GM12878 (cell line): ENCODE measurements at regions not wholly inside any gene's neighbourhood (a gene's known extent, or its start where the extent isn't known, plus 50 kb on each side); places are given as distances from the start of the nearest gene placed in this dataset.

Experiments
- ATAC-seq: fragments of 200-7000 bp; cut with Tn5 transposase; 3 replicates; pipeline ENCODE4 v1.9.1; 2020; ENCODE audit warnings: mild to moderate bottlenecking, moderate library complexity
- BruUV-seq: library from RNA; stranded (reverse); fragments of 400-500 nt; replicated peaks from 2 replicates; lab custom pipeline; 2021; lab: Mats Ljungman, UMichigan
- CTCF ChIA-PET: fragments of 300-600 bp; sonication (Branson Sonifier 250); formaldehyde crosslinking; extraction: SDS; loops from one replicate; lab custom pipeline; 2021; ENCODE audit warnings: inconsistent platforms; lab: Yijun Ruan, JAX
- POLR2A ChIA-PET: fragments of 350-600 bp; formaldehyde crosslinking; extraction: SDS; loops from one replicate; lab custom pipeline; 2021; ENCODE audit warnings: inconsistent platforms; lab: Charles Lee
- RAD21 ChIA-PET: fragments of 300-600 bp; sonication (Branson Sonifier 250); formaldehyde crosslinking; loops from one replicate; lab custom pipeline; 2023; ENCODE audit warnings: antibody characterized with exemption; ENCODE audit not compliant: unreplicated experiment; lab: Charles Lee
- SMC1A ChIA-PET: fragments of 300-600 bp; sonication (Branson Sonifier 250); formaldehyde crosslinking; loops from one replicate; lab custom pipeline; 2023; ENCODE audit not compliant: unreplicated experiment, uncharacterized antibody; lab: Charles Lee
- DNase-seq: peaks from one replicate; pipeline ENCODE4 v3.0.0-alpha.2; 2011; ENCODE audit warnings: low read depth, low spot score
- FAIRE-seq: peaks from 3 replicates; lab custom pipeline; 2011; peaks lifted over from hg19 to GRCh38; lab: Jason Lieb, UNC
- H2AFZ ChIP-seq: 2 replicates; pipeline ENCODE4 v1.6.0; 2011; ENCODE audit warnings: low read depth, low read length, control low read depth; ENCODE audit not compliant: control insufficient read depth
- H3K27ac ChIP-seq: 2 replicates; pipeline ENCODE4 v1.5.1; 2011; ENCODE audit warnings: control low read depth; ENCODE audit not compliant: control insufficient read depth, insufficient read depth
- H3K27me3 ChIP-seq, 2 experiments: replicated peaks in 1 of 2; 2 replicates each; pipeline versions ENCODE4 v1.6.0 to v1.6.1; 2011; ENCODE audit warnings: low read length in 1 of 2; ENCODE audit not compliant: control insufficient read depth in 2 of 2, insufficient read depth in 2 of 2
- H3K36me3 ChIP-seq, 2 experiments: 2 replicates each; pipeline ENCODE4 v1.5.1; 2011; ENCODE audit warnings: low read length in 1 of 2; ENCODE audit not compliant: control insufficient read depth in 2 of 2, insufficient read depth in 2 of 2
- H3K4me1 ChIP-seq: 2 replicates; pipeline ENCODE4 v1.6.1; 2011; ENCODE audit warnings: mild to moderate bottlenecking, low read length, moderate library complexity, mixed read lengths; ENCODE audit not compliant: control insufficient read depth, insufficient read depth
- H3K4me2 ChIP-seq: 2 replicates; pipeline ENCODE4 v1.6.0; 2011; ENCODE audit warnings: control low read depth; ENCODE audit not compliant: control insufficient read depth, insufficient read depth
- H3K4me3 ChIP-seq: fragments of 200-600 bp; sonication (generic); 2 replicates; pipeline ENCODE4 v1.5.1; 2016
- H3K79me2 ChIP-seq: 2 replicates; pipeline ENCODE4 v1.6.0; 2011; ENCODE audit warnings: low read length; ENCODE audit not compliant: control insufficient read depth, insufficient read depth
- H3K9ac ChIP-seq: 2 replicates; pipeline ENCODE4 v1.8.0; 2011; ENCODE audit warnings: low read length, control low read depth, mixed read lengths; ENCODE audit not compliant: control insufficient read depth, insufficient read depth
- H3K9me3 ChIP-seq: replicated peaks from 3 replicates; pipeline ENCODE4 v1.5.1; 2011; ENCODE audit warnings: mild to moderate bottlenecking, low read length; ENCODE audit not compliant: control insufficient read depth, insufficient read depth
- H4K20me1 ChIP-seq: 2 replicates; pipeline ENCODE4 v1.6.0; 2011; ENCODE audit not compliant: control insufficient read depth, insufficient read depth
- BCL11A ChIP-seq: IDR thresholded peaks from 2 replicates; pipeline ENCODE4 v1.6.1; 2011; ENCODE audit warnings: low read depth, low read length
- EZH2 ChIP-seq: IDR thresholded peaks from 2 replicates; pipeline ENCODE4 v1.6.1; 2012; ENCODE audit warnings: low read depth, mild to moderate bottlenecking, control low read depth, inconsistent platforms, low read length, borderline replicate concordance; ENCODE audit not compliant: control insufficient read depth
- HDGF ChIP-seq: fragments of 450-650 bp; IDR thresholded peaks from 2 replicates; pipeline ENCODE4 v1.6.1; 2016; ENCODE audit warnings: antibody characterized with exemption
- KDM1A ChIP-seq: fragments of 200-600 bp; sonication (generic); IDR thresholded peaks from 2 replicates; pipeline ENCODE4 v1.6.1; 2016; ENCODE audit warnings: borderline replicate concordance
- PBX3 ChIP-seq: IDR thresholded peaks from 2 replicates; pipeline ENCODE4 v1.6.1; 2011; ENCODE audit warnings: mild to moderate bottlenecking, low read depth, low read length, moderate library complexity; ENCODE audit not compliant: insufficient replicate concordance
- PML ChIP-seq: IDR thresholded peaks from 2 replicates; pipeline ENCODE4 v1.6.1; 2012; ENCODE audit warnings: low read length, inconsistent platforms
- RB1 ChIP-seq: fragments of 450-650 bp; formaldehyde crosslinking; IDR thresholded peaks from 2 replicates; pipeline ENCODE4 v1.6.1; 2017; ENCODE audit warnings: mild to moderate bottlenecking, borderline replicate concordance
- RBBP5 ChIP-seq: fragments of 200-600 bp; sonication (generic); conservative IDR thresholded peaks from 2 replicates; pipeline ENCODE4 v1.6.1; 2016
- RFX5 ChIP-seq: IDR thresholded peaks from 2 replicates; pipeline ENCODE4 v1.6.1; 2011; ENCODE audit warnings: low read depth, low read length, improper control_type of control experiment
- TCF12 ChIP-seq: IDR thresholded peaks from 2 replicates; pipeline ENCODE4 v1.6.1; 2011; ENCODE audit warnings: low read depth, mild to moderate bottlenecking, low read length
- WGBS: methylation state at CpG from one replicate; pipeline ENCODE4 v1.1.6; 2016; ENCODE audit warnings: low lambda C conversion rate; ENCODE audit not compliant: insufficient replicate concordance, insufficient coverage; ENCODE audit errors: missing lambda C conversion rate; 5-methylcytosine and 5-hydroxymethylcytosine counted together
- in situ Hi-C: fragments of 300-500 bp; cut with MboI; formaldehyde crosslinking; loops from 9 replicates; pipeline ENCODE4 v1.14.3; 2018; ENCODE audit warnings: mixed read lengths
- intact Hi-C: fragments of 100-400 bp; cut with micrococcal nuclease; formaldehyde crosslinking; loops from one replicate; pipeline ENCODE4 v1.14.2; 2022; ENCODE audit not compliant: unreplicated experiment
- TF ChIP-seq, protein P1 (sequence below): fragments of 450-650 bp; IDR thresholded peaks from 2 replicates; pipeline ENCODE4 v1.6.1; 2017; ENCODE audit warnings: mild to moderate bottlenecking, moderate library complexity
- TF ChIP-seq, protein P2 (sequence below): IDR thresholded peaks from 2 replicates; pipeline ENCODE4 v1.6.1; 2012; ENCODE audit warnings: low read depth, low read length, improper control_type of control experiment
- TF ChIP-seq, protein P3 (sequence below): fragments of 450-650 bp; formaldehyde crosslinking; IDR thresholded peaks from 2 replicates; pipeline ENCODE4 v1.4.0; 2020; ENCODE audit warnings: mild to moderate bottlenecking, moderate library complexity

DNA sequence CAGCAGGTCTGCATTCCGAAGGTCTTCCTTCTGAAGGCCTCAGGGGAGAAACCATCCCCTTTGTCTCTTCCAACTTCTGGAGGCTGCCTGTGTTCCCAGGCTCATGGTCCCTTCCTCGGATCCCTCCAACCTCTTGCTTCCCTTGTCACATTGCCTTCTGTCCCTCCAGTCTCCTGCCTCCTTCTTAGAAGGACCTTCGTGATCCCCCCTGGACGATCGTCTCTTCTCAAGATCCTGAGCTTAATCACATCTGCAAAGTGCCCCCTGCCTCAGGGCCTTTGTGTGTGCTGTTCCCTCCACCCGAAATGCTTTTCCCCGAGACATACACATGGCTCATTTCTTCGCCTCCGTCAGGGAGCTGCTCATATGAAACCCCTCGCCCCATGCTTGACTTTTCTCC is 505.8 kb downstream of the SHQ1 start:
- Histone ChIP-seq H3K27me3 (no peaks in the 10 kb centered on the region), H3K9ac (no peak overlapping the region), H3K36me3 (no peaks in the 10 kb centered on the region), H2AFZ (no peak overlapping the region), H3K4me1 (peaks cover 7% of the 10 kb centered on the region), H3K9me3 (no peaks in the 10 kb centered on the region; the same call in 2 of the 3 replicates), H3K79me2 (no peaks in the 10 kb centered on the region), H3K27ac (no peak overlapping the region), H3K4me3 (no peak overlapping the region), H3K4me2 (no peak overlapping the region), H4K20me1 (no peaks in the 10 kb centered on the region)
- ChIA-PET SMC1A (no interaction called here), POLR2A (interaction anchor here (0.6 kb wide), 1 partner anchor 166 kb away, joined by 3 read pairs; no protein-coding TSS in a partner anchor), CTCF (interaction anchor here (0.9 kb wide), 1 partner anchor 476 kb away, joined by 3 read pairs; no protein-coding TSS in a partner anchor), RAD21 (interaction anchor here (1.8 kb wide), 1 partner anchor 32 kb away, joined by 6 read pairs; no protein-coding TSS in a partner anchor)
- WGBS: 87% methylated on average over 10 of the region's 10 CpGs
- no peak for DNase-seq
- intact Hi-C loops (no loop called here), in situ Hi-C loops (no loop called here)
- FAIRE-seq: no peak
- ATAC-seq: no peak
- no TSS peak for BruUV-seq
- TF ChIP-seq TCF12 (no peak), EZH2 (no peak), PML (no peak), PBX3 (no peak), HDGF (no peak), RB1 (no peak), BCL11A (no peak), KDM1A (no peak), RBBP5 (no peak), RFX5 (no peak)
- TF ChIP-seq, protein P1, sequence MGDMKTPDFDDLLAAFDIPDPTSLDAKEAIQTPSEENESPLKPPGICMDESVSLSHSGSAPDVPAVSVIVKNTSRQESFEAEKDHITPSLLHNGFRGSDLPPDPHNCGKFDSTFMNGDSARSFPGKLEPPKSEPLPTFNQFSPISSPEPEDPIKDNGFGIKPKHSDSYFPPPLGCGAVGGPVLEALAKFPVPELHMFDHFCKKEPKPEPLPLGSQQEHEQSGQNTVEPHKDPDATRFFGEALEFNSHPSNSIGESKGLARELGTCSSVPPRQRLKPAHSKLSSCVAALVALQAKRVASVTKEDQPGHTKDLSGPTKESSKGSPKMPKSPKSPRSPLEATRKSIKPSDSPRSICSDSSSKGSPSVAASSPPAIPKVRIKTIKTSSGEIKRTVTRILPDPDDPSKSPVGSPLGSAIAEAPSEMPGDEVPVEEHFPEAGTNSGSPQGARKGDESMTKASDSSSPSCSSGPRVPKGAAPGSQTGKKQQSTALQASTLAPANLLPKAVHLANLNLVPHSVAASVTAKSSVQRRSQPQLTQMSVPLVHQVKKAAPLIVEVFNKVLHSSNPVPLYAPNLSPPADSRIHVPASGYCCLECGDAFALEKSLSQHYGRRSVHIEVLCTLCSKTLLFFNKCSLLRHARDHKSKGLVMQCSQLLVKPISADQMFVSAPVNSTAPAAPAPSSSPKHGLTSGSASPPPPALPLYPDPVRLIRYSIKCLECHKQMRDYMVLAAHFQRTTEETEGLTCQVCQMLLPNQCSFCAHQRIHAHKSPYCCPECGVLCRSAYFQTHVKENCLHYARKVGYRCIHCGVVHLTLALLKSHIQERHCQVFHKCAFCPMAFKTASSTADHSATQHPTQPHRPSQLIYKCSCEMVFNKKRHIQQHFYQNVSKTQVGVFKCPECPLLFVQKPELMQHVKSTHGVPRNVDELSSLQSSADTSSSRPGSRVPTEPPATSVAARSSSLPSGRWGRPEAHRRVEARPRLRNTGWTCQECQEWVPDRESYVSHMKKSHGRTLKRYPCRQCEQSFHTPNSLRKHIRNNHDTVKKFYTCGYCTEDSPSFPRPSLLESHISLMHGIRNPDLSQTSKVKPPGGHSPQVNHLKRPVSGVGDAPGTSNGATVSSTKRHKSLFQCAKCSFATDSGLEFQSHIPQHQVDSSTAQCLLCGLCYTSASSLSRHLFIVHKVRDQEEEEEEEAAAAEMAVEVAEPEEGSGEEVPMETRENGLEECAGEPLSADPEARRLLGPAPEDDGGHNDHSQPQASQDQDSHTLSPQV: no peak
- TF ChIP-seq, protein P2, sequence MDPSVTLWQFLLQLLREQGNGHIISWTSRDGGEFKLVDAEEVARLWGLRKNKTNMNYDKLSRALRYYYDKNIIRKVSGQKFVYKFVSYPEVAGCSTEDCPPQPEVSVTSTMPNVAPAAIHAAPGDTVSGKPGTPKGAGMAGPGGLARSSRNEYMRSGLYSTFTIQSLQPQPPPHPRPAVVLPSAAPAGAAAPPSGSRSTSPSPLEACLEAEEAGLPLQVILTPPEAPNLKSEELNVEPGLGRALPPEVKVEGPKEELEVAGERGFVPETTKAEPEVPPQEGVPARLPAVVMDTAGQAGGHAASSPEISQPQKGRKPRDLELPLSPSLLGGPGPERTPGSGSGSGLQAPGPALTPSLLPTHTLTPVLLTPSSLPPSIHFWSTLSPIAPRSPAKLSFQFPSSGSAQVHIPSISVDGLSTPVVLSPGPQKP: no peak
- TF ChIP-seq, protein P3, sequence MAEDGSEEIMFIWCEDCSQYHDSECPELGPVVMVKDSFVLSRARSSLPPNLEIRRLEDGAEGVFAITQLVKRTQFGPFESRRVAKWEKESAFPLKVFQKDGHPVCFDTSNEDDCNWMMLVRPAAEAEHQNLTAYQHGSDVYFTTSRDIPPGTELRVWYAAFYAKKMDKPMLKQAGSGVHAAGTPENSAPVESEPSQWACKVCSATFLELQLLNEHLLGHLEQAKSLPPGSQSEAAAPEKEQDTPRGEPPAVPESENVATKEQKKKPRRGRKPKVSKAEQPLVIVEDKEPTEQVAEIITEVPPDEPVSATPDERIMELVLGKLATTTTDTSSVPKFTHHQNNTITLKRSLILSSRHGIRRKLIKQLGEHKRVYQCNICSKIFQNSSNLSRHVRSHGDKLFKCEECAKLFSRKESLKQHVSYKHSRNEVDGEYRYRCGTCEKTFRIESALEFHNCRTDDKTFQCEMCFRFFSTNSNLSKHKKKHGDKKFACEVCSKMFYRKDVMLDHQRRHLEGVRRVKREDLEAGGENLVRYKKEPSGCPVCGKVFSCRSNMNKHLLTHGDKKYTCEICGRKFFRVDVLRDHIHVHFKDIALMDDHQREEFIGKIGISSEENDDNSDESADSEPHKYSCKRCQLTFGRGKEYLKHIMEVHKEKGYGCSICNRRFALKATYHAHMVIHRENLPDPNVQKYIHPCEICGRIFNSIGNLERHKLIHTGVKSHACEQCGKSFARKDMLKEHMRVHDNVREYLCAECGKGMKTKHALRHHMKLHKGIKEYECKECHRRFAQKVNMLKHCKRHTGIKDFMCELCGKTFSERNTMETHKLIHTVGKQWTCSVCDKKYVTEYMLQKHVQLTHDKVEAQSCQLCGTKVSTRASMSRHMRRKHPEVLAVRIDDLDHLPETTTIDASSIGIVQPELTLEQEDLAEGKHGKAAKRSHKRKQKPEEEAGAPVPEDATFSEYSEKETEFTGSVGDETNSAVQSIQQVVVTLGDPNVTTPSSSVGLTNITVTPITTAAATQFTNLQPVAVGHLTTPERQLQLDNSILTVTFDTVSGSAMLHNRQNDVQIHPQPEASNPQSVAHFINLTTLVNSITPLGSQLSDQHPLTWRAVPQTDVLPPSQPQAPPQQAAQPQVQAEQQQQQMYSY (CRISPR knock-in tag): no peak
